ENCODE measurements at regions not wholly inside any gene's neighbourhood (a gene's known extent, or its start where the extent isn't known, plus 50 kb on each side); places are given as distances from the start of the nearest gene placed in this dataset.

DNA sequence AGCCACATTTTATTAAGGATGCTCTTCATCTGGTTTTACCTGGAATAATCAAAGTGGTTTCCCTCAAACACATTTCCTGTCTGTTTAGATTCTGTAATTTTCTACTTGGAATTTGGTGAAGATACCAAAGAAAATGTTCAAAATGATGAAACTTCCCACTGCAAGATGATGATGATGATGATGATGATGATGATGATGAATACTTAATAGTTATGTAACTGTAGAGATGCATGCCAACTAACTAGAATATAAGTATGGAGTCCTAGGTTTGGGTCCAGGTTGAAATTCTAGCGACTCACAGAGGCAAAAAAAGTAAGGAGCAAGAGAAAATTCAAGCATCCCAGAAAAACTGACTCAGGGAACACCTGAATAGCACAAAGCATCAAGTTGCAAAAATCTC, 104.0 kb upstream of the KIAA1217 start:
- H3K4me1 Mint-ChIP-seq: no peaks in the 10 kb centered on the region
- no peak overlapping the region for H3K27ac Mint-ChIP-seq
- H3K36me3 Mint-ChIP-seq (ENCODE audit: low read depth): no peaks in the 10 kb centered on the region
- ATAC-seq: no peak
- no peaks in the 10 kb centered on the region for H3K27me3 Mint-ChIP-seq
- peaks cover 12% of the 10 kb centered on the region for H3K9me3 Mint-ChIP-seq
- H3K4me3 Mint-ChIP-seq: no peak overlapping the region
- no peak for DNase-seq

DNA sequence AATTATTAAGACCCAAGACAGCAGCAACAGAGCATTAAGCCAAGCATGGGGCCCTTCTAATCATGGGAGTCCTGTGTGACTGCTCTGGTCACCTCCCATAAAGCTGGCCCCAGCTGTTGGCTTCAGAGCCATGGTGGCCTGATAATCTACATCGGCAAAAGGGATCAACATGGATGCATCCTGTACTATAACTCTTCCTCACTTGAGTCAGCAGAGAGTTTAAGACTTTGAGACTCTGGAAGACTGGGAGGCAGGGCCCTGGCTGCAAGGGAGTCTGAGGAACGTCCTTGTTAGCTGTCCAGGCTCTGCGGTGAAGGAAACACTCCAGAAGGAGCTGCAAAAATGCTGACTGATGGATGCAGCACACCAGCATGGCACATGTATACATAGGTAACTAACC, 95.0 kb upstream of the KIAA1217 start:
- Mint-ChIP-seq H3K36me3 (ENCODE audit: low read depth) (no peaks in the 10 kb centered on the region), H3K4me1 (no peaks in the 10 kb centered on the region), H3K9me3 (peaks cover 3% of the 10 kb centered on the region), H3K27me3 (peaks cover 7% of the 10 kb centered on the region), H3K27ac (no peak overlapping the region), H3K4me3 (no peak overlapping the region)
- ATAC-seq (no peak), DNase-seq (no peak)

DNA sequence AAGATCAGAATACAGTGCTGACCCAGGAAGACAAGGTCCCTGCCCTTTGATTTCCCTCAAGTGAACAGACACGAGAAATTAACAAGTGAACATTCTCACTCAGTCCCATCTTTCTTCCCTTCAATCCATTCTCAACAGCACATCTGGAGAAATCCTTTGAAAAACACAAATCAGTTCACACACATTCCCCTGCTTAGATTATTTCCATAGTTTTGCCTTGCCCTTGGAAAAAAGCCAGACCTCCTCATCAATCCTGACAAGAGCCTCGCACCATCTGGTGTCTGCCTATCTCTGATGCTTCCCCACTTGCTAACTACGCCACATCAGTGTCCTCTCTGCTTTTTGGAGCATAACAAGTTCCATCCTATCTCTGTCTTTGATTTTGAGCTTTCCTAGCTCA, 94.4 kb upstream of the KIAA1217 start:
- H3K4me3 Mint-ChIP-seq: no peak overlapping the region
- peaks cover 7% of the 10 kb centered on the region for H3K27me3 Mint-ChIP-seq
- ATAC-seq (no peak), DNase-seq (no peak)
- no peaks in the 10 kb centered on the region for H3K4me1 Mint-ChIP-seq
- H3K9me3 Mint-ChIP-seq: peaks cover 3% of the 10 kb centered on the region
- H3K27ac Mint-ChIP-seq: no peak overlapping the region
- no peaks in the 10 kb centered on the region for H3K36me3 Mint-ChIP-seq (ENCODE audit: low read depth)

DNA sequence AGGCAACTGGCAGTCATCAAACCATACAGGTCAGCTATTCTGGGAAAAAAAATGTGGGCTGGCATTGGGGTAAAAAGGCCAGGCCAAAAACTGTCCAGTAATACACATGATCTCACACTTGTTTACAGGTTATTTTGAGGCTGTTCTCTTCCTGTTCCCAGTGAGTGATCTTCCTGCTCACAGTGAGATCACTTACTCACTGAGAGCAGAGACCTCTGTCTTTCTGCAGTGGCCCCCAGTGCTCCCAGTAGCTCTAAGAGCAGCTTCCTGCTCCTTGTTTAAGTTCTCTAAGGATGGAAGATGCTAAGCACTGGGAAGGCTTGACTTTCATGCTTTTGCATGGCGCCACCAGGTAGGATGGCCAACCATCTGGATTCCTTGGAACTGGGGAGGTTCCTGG, 93.5 kb upstream of the KIAA1217 start:
- ATAC-seq (no peak), DNase-seq (no peak)
- no peaks in the 10 kb centered on the region for H3K4me1 Mint-ChIP-seq
- H3K4me3 Mint-ChIP-seq: no peak overlapping the region
- no peak overlapping the region for H3K27ac Mint-ChIP-seq
- H3K36me3 Mint-ChIP-seq (ENCODE audit: low read depth): no peaks in the 10 kb centered on the region
- peaks cover 3% of the 10 kb centered on the region for H3K9me3 Mint-ChIP-seq
- peaks cover 7% of the 10 kb centered on the region for H3K27me3 Mint-ChIP-seq

DNA sequence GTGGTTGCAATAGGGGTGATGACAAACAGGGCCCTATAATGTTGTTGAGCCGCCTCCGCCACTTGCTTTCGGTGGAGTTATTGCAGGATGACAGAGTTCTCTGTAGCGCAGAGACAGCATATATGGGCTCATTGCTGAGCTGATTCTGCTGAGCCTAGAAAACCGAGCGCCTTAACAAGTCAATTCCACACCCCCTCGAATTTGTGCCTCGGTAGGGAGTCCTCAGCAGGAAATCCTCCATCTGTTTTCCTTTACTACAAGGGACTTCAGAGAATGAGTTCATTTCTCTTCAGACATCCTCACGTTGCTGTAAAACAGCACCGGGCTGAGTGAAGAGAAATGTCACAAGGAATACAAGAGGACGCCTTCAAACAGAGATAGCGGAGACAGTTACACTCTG, 90.7 kb upstream of the KIAA1217 start:
- Mint-ChIP-seq H3K27ac (no peak overlapping the region), H3K4me3 (no peak overlapping the region)
- no peak for DNase-seq

DNA sequence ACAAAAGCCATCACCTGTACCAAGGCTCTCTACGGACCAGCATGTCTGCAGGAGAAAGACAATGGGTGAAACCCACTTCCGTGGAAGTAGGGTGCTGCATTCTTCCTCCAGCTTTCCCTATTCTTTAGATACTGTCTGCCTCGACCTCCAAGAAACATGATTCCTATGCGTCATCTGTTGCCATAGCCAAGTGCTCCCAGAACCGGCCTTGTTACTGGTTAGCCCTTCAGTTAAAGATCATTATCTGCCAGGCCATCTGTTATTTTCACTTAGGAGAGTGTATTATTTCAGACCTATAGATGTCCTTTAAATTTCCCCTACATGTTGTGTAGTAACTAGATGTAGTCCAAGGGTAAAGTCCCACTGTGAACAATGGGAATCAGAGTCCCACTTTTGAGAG, 89.0 kb upstream of the KIAA1217 start:
- Mint-ChIP-seq H3K36me3 (ENCODE audit: low read depth) (no peaks in the 10 kb centered on the region), H3K4me1 (no peaks in the 10 kb centered on the region), H3K4me3 (no peak overlapping the region), H3K9me3 (peaks cover 3% of the 10 kb centered on the region), H3K27ac (no peak overlapping the region), H3K27me3 (peaks cover 7% of the 10 kb centered on the region)
- ATAC-seq (no peak), DNase-seq (no peak)

More for the DNA sequence above, 90.7 kb upstream of the KIAA1217 start:
- peaks cover 7% of the 10 kb centered on the region for H3K27me3 Mint-ChIP-seq
- no peaks in the 10 kb centered on the region for H3K36me3 Mint-ChIP-seq (ENCODE audit: low read depth)
- no peaks in the 10 kb centered on the region for H3K4me1 Mint-ChIP-seq
- peaks cover 3% of the 10 kb centered on the region for H3K9me3 Mint-ChIP-seq
- no peak for ATAC-seq

DNA sequence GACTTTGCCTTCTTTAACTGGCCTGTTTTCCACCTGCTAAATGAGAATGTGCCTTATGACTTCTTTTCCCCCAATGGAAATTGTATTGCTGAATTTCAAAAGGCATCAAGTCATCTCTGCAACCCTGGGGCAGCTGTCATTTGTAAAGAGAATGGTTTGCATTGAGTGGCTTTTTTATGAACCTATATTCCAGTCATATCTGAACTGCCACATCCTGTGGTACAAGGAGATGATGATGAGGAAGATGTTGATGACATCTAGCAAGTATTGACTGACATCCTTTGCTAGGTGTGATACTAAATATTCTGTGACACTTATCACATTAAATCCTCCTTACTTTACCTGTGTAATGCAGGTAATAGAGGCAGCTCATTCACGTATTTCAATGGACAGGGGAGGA, 88.3 kb upstream of the KIAA1217 start:
- Mint-ChIP-seq H3K27me3 (peaks cover 7% of the 10 kb centered on the region), H3K36me3 (ENCODE audit: low read depth) (no peaks in the 10 kb centered on the region), H3K4me3 (no peak overlapping the region), H3K4me1 (no peaks in the 10 kb centered on the region), H3K27ac (no peak overlapping the region), H3K9me3 (peaks cover 3% of the 10 kb centered on the region)
- DNase-seq: no peak
- ATAC-seq: no peak

DNA sequence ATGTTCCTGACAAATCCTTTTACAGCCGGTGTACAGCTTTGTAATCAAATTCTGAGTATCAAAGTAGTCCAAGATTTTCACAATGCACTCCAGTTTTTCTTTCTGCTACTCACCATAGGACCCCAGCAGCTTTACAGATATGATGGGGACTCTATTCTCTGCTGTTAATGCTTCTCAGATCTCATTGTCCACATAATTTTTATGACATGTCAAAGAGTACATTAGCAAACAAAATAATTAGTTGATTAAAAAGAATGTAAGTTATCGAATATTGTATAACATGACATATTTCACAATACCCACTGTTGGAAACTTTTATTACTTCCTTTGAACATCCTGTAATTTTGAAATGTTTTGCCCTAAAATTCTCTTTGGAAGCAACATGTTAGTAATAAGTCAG, 81.4 kb upstream of the KIAA1217 start:
- Mint-ChIP-seq H3K4me3 (no peak overlapping the region), H3K4me1 (no peaks in the 10 kb centered on the region), H3K36me3 (ENCODE audit: low read depth) (no peaks in the 10 kb centered on the region), H3K27ac (no peak overlapping the region), H3K27me3 (no peaks in the 10 kb centered on the region), H3K9me3 (no peaks in the 10 kb centered on the region)
- DNase-seq: no peak
- ATAC-seq: no peak

DNA sequence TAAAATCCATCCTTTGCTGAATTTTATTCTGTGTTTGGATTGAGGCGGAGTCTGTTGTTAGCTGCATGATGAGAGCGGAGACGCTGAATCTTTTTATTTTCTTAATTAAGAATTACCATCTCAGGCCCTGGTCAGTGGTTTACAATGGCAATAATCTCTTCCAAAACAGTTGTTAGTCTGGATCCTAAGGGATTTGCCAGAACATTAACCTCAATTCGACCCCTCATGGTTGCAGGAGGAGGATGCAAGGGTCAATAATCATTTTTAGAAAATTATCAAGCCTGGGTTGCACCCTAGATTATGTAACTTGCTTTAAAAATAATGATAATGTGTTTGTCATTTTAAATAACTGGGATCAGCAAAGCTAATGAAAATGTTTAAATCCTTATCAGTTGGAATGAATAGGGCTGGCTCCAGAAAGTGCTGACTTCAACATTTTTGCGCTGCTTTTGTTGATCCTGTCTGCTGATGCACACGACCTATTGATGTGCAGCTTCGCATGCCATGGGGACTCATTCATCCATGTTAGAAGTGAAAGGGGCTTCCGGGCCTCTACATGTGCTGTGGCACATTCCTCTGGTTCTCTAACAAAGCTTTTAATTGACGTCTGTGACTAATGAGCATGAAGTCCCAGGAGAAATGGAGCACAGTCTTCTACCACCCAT, 80.7 kb upstream of the KIAA1217 start:
- H3K4me3 Mint-ChIP-seq: no peak overlapping the region

DNA sequence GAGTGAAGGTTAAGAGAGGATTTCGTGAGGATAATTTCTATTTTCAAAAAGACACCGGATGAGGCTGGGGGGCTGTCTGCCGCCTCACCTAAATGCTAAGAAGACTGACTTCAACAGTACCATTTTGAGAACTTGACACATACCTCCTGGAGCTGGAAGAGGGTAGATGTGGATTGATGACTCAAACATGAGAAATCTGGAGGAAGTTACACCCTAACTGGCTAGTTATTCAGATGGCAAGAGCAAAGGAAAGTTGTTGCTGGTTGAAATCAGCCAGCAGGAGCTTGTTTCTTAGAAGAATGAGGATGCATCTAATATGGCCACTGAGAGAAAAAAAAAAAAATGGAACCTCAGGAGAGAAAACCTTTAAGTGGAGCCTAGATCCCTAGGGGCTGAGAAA, 76.2 kb upstream of the KIAA1217 start:
- no peak for ATAC-seq
- Mint-ChIP-seq H3K4me3 (no peak overlapping the region), H3K27ac (no peak overlapping the region)

More for the DNA sequence above, 80.7 kb upstream of the KIAA1217 start:
- ATAC-seq (no peak), DNase-seq (no peak)
- no peaks in the 10 kb centered on the region for H3K27me3 Mint-ChIP-seq
- H3K27ac Mint-ChIP-seq: no peak overlapping the region
- H3K4me1 Mint-ChIP-seq: no peaks in the 10 kb centered on the region
- H3K36me3 Mint-ChIP-seq (ENCODE audit: low read depth): no peaks in the 10 kb centered on the region
- no peaks in the 10 kb centered on the region for H3K9me3 Mint-ChIP-seq

DNA sequence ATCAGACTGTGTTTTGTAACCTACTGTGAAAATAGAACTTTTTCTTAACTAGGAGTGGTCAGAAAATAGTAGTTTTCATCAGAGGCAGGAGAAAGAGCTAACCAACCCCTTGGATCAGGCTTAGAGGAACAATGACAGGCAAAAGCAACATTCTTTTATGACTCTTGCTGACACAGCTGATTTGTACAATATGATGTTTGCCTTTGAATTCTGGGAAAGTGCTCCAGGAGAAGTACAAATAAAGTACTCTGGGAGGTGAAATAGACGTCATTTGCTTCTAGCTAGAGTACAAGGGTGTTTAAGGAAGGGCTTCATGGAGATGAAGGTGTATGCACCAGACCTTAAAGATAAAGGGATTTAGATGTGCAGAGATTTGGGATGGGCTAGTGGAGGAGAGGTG, 75.1 kb upstream of the KIAA1217 start:
- Mint-ChIP-seq H3K27me3 (no peaks in the 10 kb centered on the region), H3K36me3 (ENCODE audit: low read depth) (no peaks in the 10 kb centered on the region), H3K9me3 (no peaks in the 10 kb centered on the region), H3K27ac (no peak overlapping the region), H3K4me3 (no peak overlapping the region), H3K4me1 (no peaks in the 10 kb centered on the region)
- ATAC-seq: no peak
- no peak for DNase-seq

More for the DNA sequence above, 76.2 kb upstream of the KIAA1217 start:
- DNase-seq: no peak
- no peaks in the 10 kb centered on the region for H3K36me3 Mint-ChIP-seq (ENCODE audit: low read depth)
- no peaks in the 10 kb centered on the region for H3K4me1 Mint-ChIP-seq
- H3K27me3 Mint-ChIP-seq: no peaks in the 10 kb centered on the region
- no peaks in the 10 kb centered on the region for H3K9me3 Mint-ChIP-seq

DNA sequence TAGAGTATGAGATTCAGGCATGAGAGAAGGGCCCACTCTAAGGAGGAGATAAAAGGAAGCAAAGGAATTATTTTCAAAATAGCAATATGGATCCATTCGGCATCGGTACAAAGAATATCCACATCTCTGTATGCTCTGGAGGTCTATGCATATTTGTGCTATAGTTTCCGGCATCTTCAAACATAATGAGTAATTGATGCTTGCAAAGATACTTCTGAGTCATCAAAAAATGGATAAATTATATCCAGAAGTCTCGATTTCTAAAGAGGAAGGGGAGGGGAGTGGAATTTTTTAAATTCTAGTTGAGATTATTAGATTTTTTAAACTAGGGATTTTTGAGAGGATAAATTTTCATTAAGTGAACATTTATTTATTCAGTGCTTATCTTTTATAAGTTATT, 72.9 kb upstream of the KIAA1217 start:
- DNase-seq: no peak
- no peaks in the 10 kb centered on the region for H3K4me1 Mint-ChIP-seq
- H3K27me3 Mint-ChIP-seq: no peaks in the 10 kb centered on the region
- peaks cover under 1% of the 10 kb centered on the region for H3K9me3 Mint-ChIP-seq
- no peak overlapping the region for H3K27ac Mint-ChIP-seq
- no peak for ATAC-seq
- no peak overlapping the region for H3K4me3 Mint-ChIP-seq
- H3K36me3 Mint-ChIP-seq (ENCODE audit: low read depth): no peaks in the 10 kb centered on the region

DNA sequence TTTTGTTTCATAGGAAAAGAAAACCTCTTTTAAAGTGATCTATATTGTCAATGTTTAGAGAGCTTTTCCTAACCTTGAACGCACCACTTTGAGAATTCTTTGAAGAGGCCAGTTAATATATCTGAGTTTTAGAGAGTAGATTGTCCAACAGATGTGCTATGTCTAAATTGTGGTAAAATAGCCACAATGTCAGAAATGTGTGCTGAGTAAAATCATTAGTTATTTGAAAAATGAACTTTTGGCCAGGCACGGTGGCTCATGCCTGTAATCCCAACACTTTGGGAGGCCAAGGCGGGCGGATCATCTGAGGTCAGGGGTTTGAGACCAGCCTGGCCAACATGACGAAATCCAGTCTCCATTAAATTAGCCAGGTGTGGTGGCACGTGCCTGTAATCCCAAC, 61.6 kb upstream of the KIAA1217 start:
- peaks cover 2% of the 10 kb centered on the region for H3K27me3 Mint-ChIP-seq
- no peak overlapping the region for H3K4me3 Mint-ChIP-seq
- H3K4me1 Mint-ChIP-seq: no peaks in the 10 kb centered on the region
- no peak overlapping the region for H3K27ac Mint-ChIP-seq
- peaks cover 5% of the 10 kb centered on the region for H3K9me3 Mint-ChIP-seq
- DNase-seq: no peak
- no peaks in the 10 kb centered on the region for H3K36me3 Mint-ChIP-seq (ENCODE audit: low read depth)
- no peak for ATAC-seq

DNA sequence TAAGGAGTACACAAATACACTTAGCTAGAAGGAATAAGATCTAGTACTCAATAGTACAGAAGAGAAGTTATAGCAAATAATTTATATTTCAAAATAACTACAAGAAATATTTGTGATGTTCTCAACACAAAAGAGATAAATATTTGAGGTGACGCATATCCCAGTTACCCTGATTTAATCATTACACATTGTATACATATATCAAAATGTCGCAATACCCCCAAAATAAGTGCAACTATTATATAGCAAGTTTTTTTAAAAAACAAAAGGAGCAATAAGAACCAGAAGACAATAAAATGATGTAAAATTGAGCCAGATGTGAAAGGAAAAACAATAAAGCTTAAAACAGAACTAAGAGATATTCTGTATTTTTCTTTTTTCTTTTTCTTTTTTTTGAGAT, 59.3 kb upstream of the KIAA1217 start:
- Mint-ChIP-seq H3K4me3 (no peak overlapping the region), H3K27me3 (peaks cover 2% of the 10 kb centered on the region), H3K27ac (no peak overlapping the region), H3K36me3 (ENCODE audit: low read depth) (no peaks in the 10 kb centered on the region), H3K4me1 (no peaks in the 10 kb centered on the region), H3K9me3 (no peaks in the 10 kb centered on the region)
- ATAC-seq: no peak
- no peak for DNase-seq

DNA sequence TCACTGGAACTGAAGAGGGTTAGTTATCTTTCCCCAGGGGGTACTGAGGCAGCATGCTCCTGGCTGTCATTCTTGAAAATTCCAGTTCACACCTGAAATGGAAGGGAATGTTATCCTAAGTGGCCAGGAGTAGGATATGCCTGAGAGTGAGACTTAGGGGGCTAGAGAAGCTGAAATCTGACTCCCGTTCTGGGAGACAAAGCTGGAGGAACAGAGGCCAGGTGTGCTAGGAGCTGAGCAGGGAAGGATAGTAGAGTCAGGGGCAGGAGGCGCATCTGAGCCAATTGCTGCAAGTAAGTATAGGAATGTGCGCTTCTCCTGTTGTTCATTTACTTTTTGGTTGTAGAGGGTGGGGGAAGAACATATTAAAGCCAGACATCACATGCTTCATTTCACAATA, 58.1 kb upstream of the KIAA1217 start:
- no peak for ATAC-seq
- Mint-ChIP-seq H3K27ac (no peak overlapping the region), H3K9me3 (no peaks in the 10 kb centered on the region), H3K27me3 (peaks cover 2% of the 10 kb centered on the region), H3K4me1 (no peaks in the 10 kb centered on the region), H3K36me3 (ENCODE audit: low read depth) (no peaks in the 10 kb centered on the region), H3K4me3 (no peak overlapping the region)
- DNase-seq: no peak

DNA sequence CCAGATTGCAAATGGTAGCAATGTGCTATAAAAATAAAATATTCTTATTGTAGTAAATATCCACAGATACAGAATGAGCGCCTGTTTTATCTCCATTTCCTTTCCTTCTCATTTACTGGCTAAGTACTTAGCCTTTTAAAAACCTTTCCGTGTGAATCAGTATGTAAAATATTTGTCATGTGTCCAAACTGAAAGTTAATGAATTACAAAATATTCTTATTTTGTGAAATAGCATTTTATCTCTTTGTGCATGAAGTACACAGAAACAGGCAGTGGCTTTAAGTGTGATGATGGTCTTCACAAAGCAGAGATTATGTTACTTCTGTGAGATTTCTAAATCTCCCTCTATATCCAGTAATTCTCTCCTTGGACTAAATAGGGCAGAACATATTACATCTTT, 56.7 kb upstream of the KIAA1217 start:
- no peak overlapping the region for H3K27ac Mint-ChIP-seq
- no peaks in the 10 kb centered on the region for H3K36me3 Mint-ChIP-seq (ENCODE audit: low read depth)
- ATAC-seq (no peak), DNase-seq (no peak)
- peaks cover 6% of the 10 kb centered on the region for H3K9me3 Mint-ChIP-seq
- no peak overlapping the region for H3K4me3 Mint-ChIP-seq
- H3K4me1 Mint-ChIP-seq: no peaks in the 10 kb centered on the region
- peaks cover 2% of the 10 kb centered on the region for H3K27me3 Mint-ChIP-seq
